Endodermal cell (in vitro differentiated cells): ENCODE measurements at regions not wholly inside any gene's neighbourhood (a gene's known extent, or its start where the extent isn't known, plus 50 kb on each side); places are given as distances from the start of the nearest gene placed in this dataset.

Experiments used
- DNase-seq: peaks from one replicate; pipeline ENCODE4 v3.0.0-alpha.2; 2017
- H3K27ac ChIP-seq: 2 replicates; pipeline ENCODE4 v1.5.1; 2013; ENCODE audit warnings: mild to moderate bottlenecking, low read depth, low read length, moderate library complexity
- H3K27me3 ChIP-seq: 2 replicates; pipeline ENCODE4 v1.6.1; 2013; ENCODE audit warnings: mild to moderate bottlenecking, low read length, moderate library complexity; ENCODE audit not compliant: insufficient read depth, control insufficient read depth, poor library complexity, severe bottlenecking
- H3K36me3 ChIP-seq: 2 replicates; pipeline ENCODE4 v1.7.0; 2013; ENCODE audit warnings: mild to moderate bottlenecking, low read length, moderate library complexity; ENCODE audit not compliant: control insufficient read depth, insufficient read depth
- H3K4me1 ChIP-seq: one replicate; pipeline ENCODE4 v1.7.0; 2013; ENCODE audit warnings: low read length; ENCODE audit not compliant: control insufficient read depth, insufficient read depth
- H3K4me3 ChIP-seq: 2 replicates; pipeline ENCODE4 v1.5.1; 2013; ENCODE audit warnings: mild to moderate bottlenecking, low read length, moderate library complexity
- H3K9ac ChIP-seq: 2 replicates; pipeline ENCODE4 v1.6.1; 2013; ENCODE audit warnings: mild to moderate bottlenecking, low read length, moderate library complexity; ENCODE audit not compliant: poor library complexity, severe bottlenecking; ENCODE audit errors: extremely low read depth
- H3K9me3 ChIP-seq: 2 replicates; pipeline ENCODE4 v1.6.1; 2013; ENCODE audit warnings: mild to moderate bottlenecking, low read length, moderate library complexity; ENCODE audit not compliant: control insufficient read depth
- H3K27ac Mint-ChIP-seq: 2 replicates; pipeline ENCODE4 v1.8.0; 2020; ENCODE audit warnings: mixed read lengths
- H3K27me3 Mint-ChIP-seq: 2 replicates; pipeline ENCODE4 v1.8.0; 2021; ENCODE audit warnings: mild to moderate bottlenecking, mixed read lengths; ENCODE audit not compliant: insufficient read depth
- H3K36me3 Mint-ChIP-seq: 2 replicates; pipeline ENCODE4 v1.8.0; 2020; ENCODE audit warnings: low read depth, mixed read lengths
- H3K4me1 Mint-ChIP-seq: 2 replicates; pipeline ENCODE4 v1.8.0; 2020; ENCODE audit warnings: mixed read lengths
- H3K4me3 Mint-ChIP-seq: 2 replicates; pipeline ENCODE4 v1.8.0; 2020; ENCODE audit warnings: mild to moderate bottlenecking, moderate library complexity, mixed read lengths
- H3K9me3 Mint-ChIP-seq: 2 replicates; pipeline ENCODE4 v1.8.0; 2020; ENCODE audit warnings: mild to moderate bottlenecking, mixed read lengths
- CTCF ChIP-seq: fragments of 200-600 bp; sonication (generic); conservative IDR thresholded peaks from 2 replicates; pipeline ENCODE4 v1.5.0; 2021; ENCODE audit warnings: antibody characterized with exemption, mild to moderate bottlenecking
- WGBS, 2 experiments: methylation state at CpG; one replicate each; pipeline versions ENCODE4 v1.1.5 to v1.1.7; 2013; ENCODE audit warnings: missing lambda C conversion rate in 2 of 2, mixed read lengths in 1 of 2; ENCODE audit not compliant: insufficient coverage in 1 of 2, insufficient read length in 1 of 2; 5-methylcytosine and 5-hydroxymethylcytosine counted together

GRCh38 chr1:223474804-223475203 lies 81.6 kb downstream of the CCDC185 start:
- DNase-seq: peak; percentile 40
- Mint-ChIP-seq H3K27ac (no peak overlapping the region), H3K9me3 (peaks cover 22% of the 10 kb centered on the region), H3K4me3 (no peak overlapping the region), H3K36me3 (peaks cover 2% of the 10 kb centered on the region), H3K27me3 (peaks cover 24% of the 10 kb centered on the region), H3K4me1 (peaks cover 7% of the 10 kb centered on the region)
- peaks cover 5% of the 10 kb centered on the region for H3K27me3 ChIP-seq
- H3K4me1 ChIP-seq: no peaks in the 10 kb centered on the region
- H3K9me3 ChIP-seq: no peaks in the 10 kb centered on the region
- H3K27ac ChIP-seq: no peak overlapping the region
- no peak for TF ChIP-seq CTCF
- WGBS, 2 experiments: 80 to 86% methylated on average over 6 of the region's 6 CpGs
- no peak overlapping the region for H3K9ac ChIP-seq
- no peaks in the 10 kb centered on the region for H3K36me3 ChIP-seq
- no peak overlapping the region for H3K4me3 ChIP-seq

GRCh38 chr1:223477456-223477855 lies 84.2 kb downstream of the CCDC185 start:
- Mint-ChIP-seq H3K27me3 (peaks cover 27% of the 10 kb centered on the region), H3K27ac (no peak overlapping the region), H3K36me3 (no peaks in the 10 kb centered on the region), H3K4me1 (no peaks in the 10 kb centered on the region), H3K4me3 (no peak overlapping the region), H3K9me3 (peaks cover 3% of the 10 kb centered on the region)
- Histone ChIP-seq H3K27ac (no peak overlapping the region), H3K4me1 (no peaks in the 10 kb centered on the region), H3K4me3 (no peak overlapping the region), H3K9ac (no peak overlapping the region), H3K36me3 (no peaks in the 10 kb centered on the region), H3K9me3 (no peaks in the 10 kb centered on the region), H3K27me3 (peaks cover 9% of the 10 kb centered on the region)
- WGBS, 2 experiments: 77 to 78% methylated on average over 2 of the region's 2 CpGs
- no peak for TF ChIP-seq CTCF
- no peak for DNase-seq

GRCh38 chr1:223478606-223479005 lies 85.4 kb downstream of the CCDC185 start:
- WGBS, 2 experiments: 95% methylated on average over 8 of the region's 10 CpGs; no CpG with 5 or more reads in 1 of the 2 experiments
- Mint-ChIP-seq H3K27ac (no peak overlapping the region), H3K9me3 (peaks cover 3% of the 10 kb centered on the region), H3K36me3 (no peaks in the 10 kb centered on the region), H3K4me3 (no peak overlapping the region), H3K4me1 (no peaks in the 10 kb centered on the region), H3K27me3 (peaks cover 27% of the 10 kb centered on the region)
- peak; percentile 28 for DNase-seq
- Histone ChIP-seq H3K9me3 (no peaks in the 10 kb centered on the region), H3K36me3 (no peaks in the 10 kb centered on the region), H3K27me3 (peaks cover 9% of the 10 kb centered on the region), H3K9ac (no peak overlapping the region), H3K4me1 (no peaks in the 10 kb centered on the region), H3K4me3 (no peak overlapping the region), H3K27ac (no peak overlapping the region)
- no peak for TF ChIP-seq CTCF
